Left lung (tissue), 4 donors: ENCODE measurements at regions not wholly inside any gene's neighbourhood (a gene's known extent, or its start where the extent isn't known, plus 50 kb on each side); places are given as distances from the start of the nearest gene placed in this dataset.

Source experiments
- ATAC-seq: fragments of 200-7000 bp; cut with Tn5 transposase; one replicate; pipeline ENCODE4 v1.9.1; 2020; ENCODE audit warnings: moderate library complexity
- DNase-seq, 4 donors: peaks; one replicate each; pipeline ENCODE4 v3.0.0-alpha.2; 2013 to 2020
- H3K27ac ChIP-seq, 2 donors: fragments of 200-600 bp; sonication (generic) in 1 of 2; one replicate each; pipeline versions ENCODE4 v1.5.0 to v1.8.0; 2020 to 2021
- H3K27me3 ChIP-seq, 2 donors: fragments of 200-600 bp; sonication (generic) in 1 of 2; one replicate each; pipeline versions ENCODE4 v1.5.0 to v1.8.0; 2020 to 2021
- H3K36me3 ChIP-seq, 2 donors: fragments of 200-600 bp; sonication (generic) in 1 of 2; one replicate each; pipeline versions ENCODE4 v1.5.0 to v1.8.0; 2020 to 2021
- H3K4me1 ChIP-seq, 2 donors: fragments of 200-600 bp; one replicate each; pipeline ENCODE4 v1.8.0; 2021
- H3K4me3 ChIP-seq, 2 donors: fragments of 200-600 bp; sonication (generic) in 1 of 2; one replicate each; pipeline versions ENCODE4 v1.5.0 to v1.8.0; 2020 to 2021; ENCODE audit warnings: mild to moderate bottlenecking in 1 of 2
- H3K9me3 ChIP-seq, 2 donors: fragments of 200-600 bp; sonication (generic) in 1 of 2; one replicate each; pipeline versions ENCODE4 v1.5.0 to v1.8.0; 2020 to 2021
- intact Hi-C, 2 donors: fragments of 100-400 bp; cut with DNase I; formaldehyde crosslinking; loops; one replicate each; pipeline versions ENCODE4 v1.11.2 to v1.14.2; 2022
- TF ChIP-seq, protein P1 (sequence below), 2 donors: fragments of 200-600 bp; sonication (generic) in 1 of 2; IDR thresholded peaks; one replicate each; pipeline versions ENCODE4 v1.5.0 to v1.8.0; 2021; ENCODE audit warnings: antibody characterized with exemption in 2 of 2
- donor health status: DM: no; HTN: yes; CAD: no.
- donor health status: DM: no; HTN: no; CAD: no.

DNA sequence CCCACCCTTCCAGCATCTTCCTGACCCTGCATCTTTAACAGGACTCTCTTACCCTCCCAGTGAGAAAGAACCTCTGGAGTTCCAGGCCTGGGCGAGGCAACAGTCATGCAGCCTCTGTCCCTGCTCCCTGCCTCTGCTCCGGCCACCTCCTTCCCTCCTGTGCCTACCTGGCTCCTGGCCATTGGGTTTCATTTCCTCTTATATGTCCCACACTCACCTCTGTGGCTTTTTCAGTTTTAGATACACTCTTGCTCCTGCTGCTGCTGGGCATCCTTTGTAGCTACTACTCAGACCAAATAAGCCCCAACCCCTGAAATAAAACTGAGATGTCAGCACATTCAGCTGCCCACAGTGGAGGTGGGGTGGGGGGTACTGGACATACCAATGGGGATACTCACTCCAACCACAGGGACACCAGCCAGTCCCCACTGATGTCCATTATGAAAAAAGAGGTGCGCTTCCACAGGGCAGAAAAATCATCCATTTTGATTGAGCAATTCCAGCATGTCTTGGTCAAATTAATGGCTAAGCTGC, 99.1 kb upstream of the NRXN3 start:
- intact Hi-C loops, result no loop called here
- DNase-seq (no peak), ATAC-seq (no peak)
- no peaks in the 10 kb centered on the region for H3K27me3 ChIP-seq
- H3K36me3 ChIP-seq, result no peaks in the 10 kb centered on the region
- no peak overlapping the region for H3K27ac ChIP-seq
- no peaks in the 10 kb centered on the region for H3K4me1 ChIP-seq
- TF ChIP-seq, protein P1, sequence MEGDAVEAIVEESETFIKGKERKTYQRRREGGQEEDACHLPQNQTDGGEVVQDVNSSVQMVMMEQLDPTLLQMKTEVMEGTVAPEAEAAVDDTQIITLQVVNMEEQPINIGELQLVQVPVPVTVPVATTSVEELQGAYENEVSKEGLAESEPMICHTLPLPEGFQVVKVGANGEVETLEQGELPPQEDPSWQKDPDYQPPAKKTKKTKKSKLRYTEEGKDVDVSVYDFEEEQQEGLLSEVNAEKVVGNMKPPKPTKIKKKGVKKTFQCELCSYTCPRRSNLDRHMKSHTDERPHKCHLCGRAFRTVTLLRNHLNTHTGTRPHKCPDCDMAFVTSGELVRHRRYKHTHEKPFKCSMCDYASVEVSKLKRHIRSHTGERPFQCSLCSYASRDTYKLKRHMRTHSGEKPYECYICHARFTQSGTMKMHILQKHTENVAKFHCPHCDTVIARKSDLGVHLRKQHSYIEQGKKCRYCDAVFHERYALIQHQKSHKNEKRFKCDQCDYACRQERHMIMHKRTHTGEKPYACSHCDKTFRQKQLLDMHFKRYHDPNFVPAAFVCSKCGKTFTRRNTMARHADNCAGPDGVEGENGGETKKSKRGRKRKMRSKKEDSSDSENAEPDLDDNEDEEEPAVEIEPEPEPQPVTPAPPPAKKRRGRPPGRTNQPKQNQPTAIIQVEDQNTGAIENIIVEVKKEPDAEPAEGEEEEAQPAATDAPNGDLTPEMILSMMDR (IDR thresholded peaks at IDR 0.05), result no peak
- no peak overlapping the region for H3K4me3 ChIP-seq
- H3K9me3 ChIP-seq, result no peaks in the 10 kb centered on the region

- intact Hi-C loops, result no loop called here
- H3K4me3 ChIP-seq, result no peak overlapping the region
- no peaks in the 10 kb centered on the region for H3K9me3 ChIP-seq
- no peaks in the 10 kb centered on the region for H3K4me1 ChIP-seq
- no peaks in the 10 kb centered on the region for H3K36me3 ChIP-seq
- H3K27me3 ChIP-seq, result no peaks in the 10 kb centered on the region
- no peak for DNase-seq
- TF ChIP-seq, protein P1 (IDR thresholded peaks at IDR 0.05), result no peak
- no peak overlapping the region for H3K27ac ChIP-seq
- no peak for ATAC-seq
Observed at GRCh38 chr14:78073028-78073427, 97.1 kb upstream of the NRXN3 start.

- intact Hi-C loops, result no loop called here
- DNase-seq (peak in 1 of 4 donors; percentile 25), ATAC-seq (peak; percentile 69)
Observed at GRCh38 chr14:78074561-78074960, 95.6 kb upstream of the NRXN3 start.

DNA sequence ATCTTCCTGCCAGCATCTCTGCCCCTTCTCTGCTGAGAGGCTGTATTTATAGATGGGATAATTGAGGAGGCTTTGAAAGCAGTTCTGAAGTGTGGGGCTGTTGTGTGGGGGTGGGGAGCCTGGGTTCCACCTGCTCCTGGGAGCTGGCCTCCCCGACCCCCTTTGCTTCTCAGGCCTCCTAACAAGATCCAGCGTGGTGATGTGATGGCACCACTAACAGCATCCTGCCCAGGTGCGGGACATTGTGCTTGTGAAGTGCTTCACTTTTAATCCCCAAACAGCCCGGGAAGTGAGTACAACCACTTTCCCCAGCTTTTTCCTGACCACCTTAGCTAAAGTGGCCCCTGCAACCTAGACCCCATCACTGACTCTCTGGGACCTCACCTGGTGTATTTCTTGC, 95.1 kb upstream of the NRXN3 start:
- H3K27ac ChIP-seq, result no peak overlapping the region
- H3K27me3 ChIP-seq, result no peaks in the 10 kb centered on the region
- H3K36me3 ChIP-seq, result no peaks in the 10 kb centered on the region
- H3K4me1 ChIP-seq, result no peaks in the 10 kb centered on the region
- intact Hi-C loops, result no loop called here
- no peak overlapping the region for H3K4me3 ChIP-seq
- TF ChIP-seq, protein P1 (IDR thresholded peaks at IDR 0.05), result no peak
- no peak for DNase-seq
- ATAC-seq, result no peak
- H3K9me3 ChIP-seq, result no peaks in the 10 kb centered on the region

More at GRCh38 chr14:78074561-78074960, 95.6 kb upstream of the NRXN3 start:
- H3K27me3 ChIP-seq, result no peaks in the 10 kb centered on the region
- H3K27ac ChIP-seq, result no peak overlapping the region
- H3K4me3 ChIP-seq, result no peak overlapping the region
- H3K36me3 ChIP-seq, result no peaks in the 10 kb centered on the region
- TF ChIP-seq, protein P1 (IDR thresholded peaks at IDR 0.05), result no peak
- no peaks in the 10 kb centered on the region for H3K9me3 ChIP-seq
- no peaks in the 10 kb centered on the region for H3K4me1 ChIP-seq

- DNase-seq (no peak), ATAC-seq (no peak)
- TF ChIP-seq, protein P1 (IDR thresholded peaks at IDR 0.05), result no peak
Observed at GRCh38 chr14:78075555-78076277, 94.5 kb upstream of the NRXN3 start.

More at GRCh38 chr14:78075555-78076277, 94.5 kb upstream of the NRXN3 start:
- H3K9me3 ChIP-seq, result no peaks in the 10 kb centered on the region
- no peak overlapping the region for H3K4me3 ChIP-seq
- no peaks in the 10 kb centered on the region for H3K4me1 ChIP-seq
- intact Hi-C loops, result no loop called here
- H3K27me3 ChIP-seq, result no peaks in the 10 kb centered on the region
- H3K27ac ChIP-seq, result no peak overlapping the region
- no peaks in the 10 kb centered on the region for H3K36me3 ChIP-seq
